HEK293 (cell line): ENCODE measurements at regions not wholly inside any gene's neighbourhood (a gene's known extent, or its start where the extent isn't known, plus 50 kb on each side); places are given as distances from the start of the nearest gene placed in this dataset.

Source experiments
- CTCF ChIA-PET: fragments of 350-600 bp; formaldehyde crosslinking; extraction: SDS; loops from one replicate; lab custom pipeline; 2021; ENCODE audit warnings: antibody characterized with exemption; lab: Yijun Ruan, JAX
- POLR2A ChIA-PET: fragments of 300-600 bp; formaldehyde crosslinking; extraction: SDS; loops from one replicate; lab custom pipeline; 2020; ENCODE audit warnings: antibody characterized with exemption, inconsistent platforms; lab: Yijun Ruan, JAX
- H3K27ac ChIP-seq: fragments of 200-500 bp; sonication (Bioruptor generic); 2 replicates; pipeline ENCODE4 v1.5.1; 2014; ENCODE audit warnings: low read depth, low read length, control low read depth, inconsistent platforms; ENCODE audit errors: extremely low read depth
- H3K36me3 ChIP-seq, 2 experiments: fragments of 200-500 bp in 1 of 2; sonication (Bioruptor generic) in 1 of 2; 1 replicate in 1 of 2; 2 replicates in 1 of 2; pipeline ENCODE4 v1.5.1; 2014 to 2017; ENCODE audit warnings: inconsistent platforms in 2 of 2, low read length in 2 of 2; ENCODE audit not compliant: control insufficient read depth in 2 of 2, insufficient read depth in 1 of 2
- H3K4me1 ChIP-seq: fragments of 200-500 bp; sonication (Bioruptor generic); 2 replicates; pipeline ENCODE4 v1.5.1; 2014; ENCODE audit warnings: mild to moderate bottlenecking, low read length, inconsistent platforms; ENCODE audit not compliant: control insufficient read depth, insufficient read depth
- H3K4me3 ChIP-seq: 2 replicates; pipeline ENCODE4 v1.5.1; 2011; ENCODE audit warnings: low read depth, mild to moderate bottlenecking, control low read depth, low read length, moderate library complexity
- H3K9me3 ChIP-seq: fragments of 200-500 bp; sonication (Bioruptor generic); 2 replicates; pipeline ENCODE4 v1.5.1; 2014; ENCODE audit warnings: low read depth, low read length, inconsistent platforms; ENCODE audit not compliant: control insufficient read depth, insufficient read depth
- FEZF1 ChIP-seq: fragments of 450-650 bp; formaldehyde crosslinking; IDR thresholded peaks from 2 replicates; pipeline ENCODE4 v1.5.1; 2016; ENCODE audit warnings: missing biosample characterization, missing genetic modification characterization
- HOXC10 ChIP-seq: sonication (generic); formaldehyde crosslinking; IDR thresholded peaks from 2 replicates; pipeline ENCODE4 v1.8.1; 2023; ENCODE audit warnings: mild to moderate bottlenecking, missing genetic modification reagents
- MZF1 ChIP-seq: fragments of 450-650 bp; formaldehyde crosslinking; IDR thresholded peaks from 2 replicates; pipeline ENCODE4 v1.5.1; 2017; ENCODE audit warnings: missing biosample characterization, missing genetic modification characterization, borderline replicate concordance
- OSR2 ChIP-seq: fragments of 450-650 bp; formaldehyde crosslinking; IDR thresholded peaks from 2 replicates; pipeline ENCODE4 v1.5.1; 2016; ENCODE audit warnings: missing biosample characterization, missing genetic modification characterization
- RBAK ChIP-seq: fragments of 450-650 bp; formaldehyde crosslinking; IDR thresholded peaks from 2 replicates; pipeline ENCODE4 v1.5.1; 2016; ENCODE audit warnings: missing biosample characterization, missing genetic modification characterization
- ZEB2 ChIP-seq: fragments of 450-650 bp; formaldehyde crosslinking; IDR thresholded peaks from 2 replicates; pipeline ENCODE4 v1.5.1; 2016; ENCODE audit warnings: missing biosample characterization, missing genetic modification characterization
- ZNF140 ChIP-seq: fragments of 450-650 bp; formaldehyde crosslinking; IDR thresholded peaks from 2 replicates; pipeline ENCODE4 v1.5.1; 2016; ENCODE audit warnings: missing biosample characterization, missing genetic modification characterization
- ZNF266 ChIP-seq: fragments of 450-650 bp; formaldehyde crosslinking; IDR thresholded peaks from 2 replicates; pipeline ENCODE4 v1.5.1; 2016; ENCODE audit warnings: missing biosample characterization, missing genetic modification characterization, low read depth
- ZNF350 ChIP-seq: fragments of 450-650 bp; formaldehyde crosslinking; IDR thresholded peaks from 2 replicates; pipeline ENCODE4 v1.5.0; 2017; ENCODE audit warnings: missing biosample characterization, mild to moderate bottlenecking, missing genetic modification characterization
- ZNF37A ChIP-seq: fragments of 450-650 bp; IDR thresholded peaks from 2 replicates; pipeline ENCODE4 v1.5.1; 2018; ENCODE audit warnings: missing biosample characterization, missing genetic modification characterization
- ZNF48 ChIP-seq: fragments of 450-650 bp; formaldehyde crosslinking; IDR thresholded peaks from 2 replicates; pipeline ENCODE4 v1.5.1; 2016; ENCODE audit warnings: missing biosample characterization, missing genetic modification characterization
- ZNF558 ChIP-seq: fragments of 450-650 bp; formaldehyde crosslinking; IDR thresholded peaks from 2 replicates; pipeline ENCODE4 v1.5.1; 2016; ENCODE audit warnings: missing biosample characterization, missing genetic modification characterization
- TF ChIP-seq, protein P1 (sequence below): fragments of 450-650 bp; formaldehyde crosslinking; IDR thresholded peaks from 2 replicates; pipeline ENCODE4 v1.5.1; 2016; ENCODE audit warnings: missing biosample characterization, missing genetic modification characterization
- TF ChIP-seq, protein P2 (sequence below): fragments of 450-650 bp; formaldehyde crosslinking; IDR thresholded peaks from 2 replicates; pipeline ENCODE4 v1.5.1; 2017; ENCODE audit warnings: missing biosample characterization, missing genetic modification characterization
- TF ChIP-seq, protein P3 (sequence below): fragments of 450-650 bp; formaldehyde crosslinking; IDR thresholded peaks from 2 replicates; pipeline ENCODE4 v1.5.1; 2017; ENCODE audit warnings: missing biosample characterization, missing genetic modification characterization
- TF ChIP-seq, protein P4 (sequence below): fragments of 450-650 bp; IDR thresholded peaks from 2 replicates; pipeline ENCODE4 v1.5.1; 2018; ENCODE audit warnings: missing biosample characterization, mild to moderate bottlenecking, missing genetic modification characterization
- TF ChIP-seq, protein P5 (sequence below): fragments of 450-650 bp; formaldehyde crosslinking; optimal IDR thresholded peaks from 2 replicates; pipeline ENCODE3; 2016; ENCODE audit warnings: missing biosample characterization, mild to moderate bottlenecking, missing genetic modification characterization
- TF ChIP-seq, protein P6 (sequence below): fragments of 450-650 bp; formaldehyde crosslinking; IDR thresholded peaks from 2 replicates; pipeline ENCODE4 v1.5.1; 2016; ENCODE audit warnings: missing biosample characterization, missing genetic modification characterization, borderline replicate concordance
- TF ChIP-seq, protein P7 (sequence below): fragments of 450-650 bp; formaldehyde crosslinking; IDR thresholded peaks from 2 replicates; pipeline ENCODE4 v1.5.1; 2016; ENCODE audit warnings: missing biosample characterization, missing genetic modification characterization

DNA sequence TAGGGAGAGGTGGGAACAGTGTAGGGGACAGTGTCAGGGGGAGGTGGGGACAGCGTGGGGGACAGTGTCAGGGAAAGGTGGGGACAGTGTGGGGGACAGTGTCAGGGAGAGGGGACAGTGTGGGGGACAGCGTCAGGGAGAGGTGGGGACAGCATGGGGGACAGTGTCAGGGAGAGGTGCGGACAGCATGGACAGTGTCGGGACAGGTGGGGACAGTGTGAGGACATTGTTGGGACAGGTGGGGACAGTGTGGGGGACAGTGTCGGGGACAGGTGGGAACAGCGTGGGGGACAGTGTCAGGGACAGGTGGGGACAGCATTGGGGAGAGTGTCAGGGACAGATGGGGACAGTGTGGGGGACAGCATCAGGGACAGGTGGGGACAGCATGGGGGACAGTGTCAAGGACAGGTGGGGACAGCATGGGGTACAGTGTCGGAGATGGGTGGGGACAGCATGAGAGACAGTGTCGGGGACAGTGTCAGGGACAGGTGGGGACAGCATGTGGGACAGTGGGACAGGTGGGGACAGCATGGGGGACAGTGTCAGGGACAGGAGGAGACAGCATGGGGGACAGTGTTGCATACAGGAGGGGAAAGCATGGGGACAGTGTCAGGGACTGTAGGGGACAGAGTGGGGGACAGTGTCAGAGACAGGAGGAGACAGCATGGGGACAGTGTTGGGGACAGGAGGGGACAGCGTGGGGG is 139.0 kb downstream of the TMEM121 start (continued):
- TF ChIP-seq, protein P1, sequence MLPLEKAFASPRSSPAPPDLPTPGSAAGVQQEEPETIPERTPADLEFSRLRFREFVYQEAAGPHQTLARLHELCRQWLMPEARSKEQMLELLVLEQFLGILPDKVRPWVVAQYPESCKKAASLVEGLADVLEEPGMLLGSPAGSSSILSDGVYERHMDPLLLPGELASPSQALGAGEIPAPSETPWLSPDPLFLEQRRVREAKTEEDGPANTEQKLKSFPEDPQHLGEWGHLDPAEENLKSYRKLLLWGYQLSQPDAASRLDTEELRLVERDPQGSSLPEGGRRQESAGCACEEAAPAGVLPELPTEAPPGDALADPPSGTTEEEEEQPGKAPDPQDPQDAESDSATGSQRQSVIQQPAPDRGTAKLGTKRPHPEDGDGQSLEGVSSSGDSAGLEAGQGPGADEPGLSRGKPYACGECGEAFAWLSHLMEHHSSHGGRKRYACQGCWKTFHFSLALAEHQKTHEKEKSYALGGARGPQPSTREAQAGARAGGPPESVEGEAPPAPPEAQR (tag by site-specific recombination): no peak
- no peak for TF ChIP-seq ZNF558
- TF ChIP-seq, protein P2, sequence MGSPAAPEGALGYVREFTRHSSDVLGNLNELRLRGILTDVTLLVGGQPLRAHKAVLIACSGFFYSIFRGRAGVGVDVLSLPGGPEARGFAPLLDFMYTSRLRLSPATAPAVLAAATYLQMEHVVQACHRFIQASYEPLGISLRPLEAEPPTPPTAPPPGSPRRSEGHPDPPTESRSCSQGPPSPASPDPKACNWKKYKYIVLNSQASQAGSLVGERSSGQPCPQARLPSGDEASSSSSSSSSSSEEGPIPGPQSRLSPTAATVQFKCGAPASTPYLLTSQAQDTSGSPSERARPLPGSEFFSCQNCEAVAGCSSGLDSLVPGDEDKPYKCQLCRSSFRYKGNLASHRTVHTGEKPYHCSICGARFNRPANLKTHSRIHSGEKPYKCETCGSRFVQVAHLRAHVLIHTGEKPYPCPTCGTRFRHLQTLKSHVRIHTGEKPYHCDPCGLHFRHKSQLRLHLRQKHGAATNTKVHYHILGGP (tag by site-specific recombination): no peak
- no peak for TF ChIP-seq ZEB2 (tag by site-specific recombination)
- TF ChIP-seq ZNF350 (tag by site-specific recombination): no peak
- TF ChIP-seq ZNF266: no peak
- TF ChIP-seq, protein P3, sequence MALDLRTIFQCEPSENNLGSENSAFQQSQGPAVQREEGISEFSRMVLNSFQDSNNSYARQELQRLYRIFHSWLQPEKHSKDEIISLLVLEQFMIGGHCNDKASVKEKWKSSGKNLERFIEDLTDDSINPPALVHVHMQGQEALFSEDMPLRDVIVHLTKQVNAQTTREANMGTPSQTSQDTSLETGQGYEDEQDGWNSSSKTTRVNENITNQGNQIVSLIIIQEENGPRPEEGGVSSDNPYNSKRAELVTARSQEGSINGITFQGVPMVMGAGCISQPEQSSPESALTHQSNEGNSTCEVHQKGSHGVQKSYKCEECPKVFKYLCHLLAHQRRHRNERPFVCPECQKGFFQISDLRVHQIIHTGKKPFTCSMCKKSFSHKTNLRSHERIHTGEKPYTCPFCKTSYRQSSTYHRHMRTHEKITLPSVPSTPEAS (tag by site-specific recombination): no peak
- no peak for TF ChIP-seq RBAK (tag by site-specific recombination)
- TF ChIP-seq, protein P4, sequence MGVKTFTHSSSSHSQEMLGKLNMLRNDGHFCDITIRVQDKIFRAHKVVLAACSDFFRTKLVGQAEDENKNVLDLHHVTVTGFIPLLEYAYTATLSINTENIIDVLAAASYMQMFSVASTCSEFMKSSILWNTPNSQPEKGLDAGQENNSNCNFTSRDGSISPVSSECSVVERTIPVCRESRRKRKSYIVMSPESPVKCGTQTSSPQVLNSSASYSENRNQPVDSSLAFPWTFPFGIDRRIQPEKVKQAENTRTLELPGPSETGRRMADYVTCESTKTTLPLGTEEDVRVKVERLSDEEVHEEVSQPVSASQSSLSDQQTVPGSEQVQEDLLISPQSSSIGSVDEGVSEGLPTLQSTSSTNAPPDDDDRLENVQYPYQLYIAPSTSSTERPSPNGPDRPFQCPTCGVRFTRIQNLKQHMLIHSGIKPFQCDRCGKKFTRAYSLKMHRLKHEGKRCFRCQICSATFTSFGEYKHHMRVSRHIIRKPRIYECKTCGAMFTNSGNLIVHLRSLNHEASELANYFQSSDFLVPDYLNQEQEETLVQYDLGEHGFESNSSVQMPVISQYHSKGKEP (tag by site-specific recombination): no peak
- TF ChIP-seq, protein P5, sequence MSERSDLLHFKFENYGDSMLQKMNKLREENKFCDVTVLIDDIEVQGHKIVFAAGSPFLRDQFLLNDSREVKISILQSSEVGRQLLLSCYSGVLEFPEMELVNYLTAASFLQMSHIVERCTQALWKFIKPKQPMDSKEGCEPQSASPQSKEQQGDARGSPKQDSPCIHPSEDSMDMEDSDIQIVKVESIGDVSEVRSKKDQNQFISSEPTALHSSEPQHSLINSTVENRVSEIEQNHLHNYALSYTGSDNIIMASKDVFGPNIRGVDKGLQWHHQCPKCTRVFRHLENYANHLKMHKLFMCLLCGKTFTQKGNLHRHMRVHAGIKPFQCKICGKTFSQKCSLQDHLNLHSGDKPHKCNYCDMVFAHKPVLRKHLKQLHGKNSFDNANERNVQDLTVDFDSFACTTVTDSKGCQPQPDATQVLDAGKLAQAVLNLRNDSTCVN (tag by site-specific recombination): no peak
- no peak for TF ChIP-seq FEZF1 (tag by site-specific recombination)
- TF ChIP-seq OSR2 (tag by site-specific recombination): no peak
- TF ChIP-seq, all 188 proteins: peak for 0

DNA sequence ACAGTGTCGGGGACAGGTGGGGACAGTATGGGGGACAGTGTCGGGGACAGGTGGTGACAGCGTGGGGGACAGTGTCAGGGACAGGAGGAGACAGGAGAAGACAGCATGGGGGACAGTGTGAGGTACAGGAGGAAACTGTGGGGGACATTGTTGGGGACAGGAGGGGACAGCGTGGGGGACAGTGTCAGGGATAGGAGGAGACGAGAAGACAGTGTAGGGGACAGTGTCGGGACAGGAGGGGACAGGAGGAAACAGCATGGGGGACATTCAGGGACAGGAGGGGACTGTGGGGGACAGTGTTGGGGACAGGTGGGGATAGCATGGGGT is 139.5 kb downstream of the TMEM121 start:
- Histone ChIP-seq H3K36me3 (no peaks in the 10 kb centered on the region), H3K4me3 (no peak overlapping the region), H3K4me1 (no peaks in the 10 kb centered on the region), H3K9me3 (no peaks in the 10 kb centered on the region), H3K27ac (no peak overlapping the region)
- TF ChIP-seq HOXC10: no peak
- no peak for TF ChIP-seq ZNF37A (tag by site-specific recombination)
- ChIA-PET POLR2A (no interaction called here), CTCF (no interaction called here)

DNA sequence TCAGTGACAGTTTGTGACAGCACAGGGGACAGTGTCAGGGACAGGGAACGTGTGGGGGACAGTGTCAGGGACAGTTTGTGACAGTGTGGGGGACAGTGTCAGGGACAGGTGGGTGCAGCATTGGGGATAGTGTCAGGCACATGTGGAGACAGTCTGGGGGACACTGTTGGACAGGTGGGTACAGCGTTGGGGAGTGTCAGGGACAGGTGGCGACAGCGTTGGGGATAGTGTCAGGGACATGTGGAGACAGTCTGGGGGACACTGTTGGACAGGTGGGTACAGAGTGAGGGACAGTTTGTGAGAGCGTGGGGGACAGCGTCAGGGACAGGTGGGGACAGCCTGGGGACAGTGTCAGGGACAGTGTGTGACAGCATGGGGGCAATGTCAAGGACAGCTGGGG is 140.0 kb downstream of the TMEM121 start:
- Histone ChIP-seq H3K4me3 (no peak overlapping the region), H3K4me1 (no peaks in the 10 kb centered on the region), H3K36me3 (no peaks in the 10 kb centered on the region), H3K9me3 (no peaks in the 10 kb centered on the region), H3K27ac (no peak overlapping the region)
- ChIA-PET CTCF (no interaction called here), POLR2A (no interaction called here)
- TF ChIP-seq MZF1 (no peak), ZNF140 (tag by site-specific recombination) (no peak), ZNF48 (tag by site-specific recombination) (no peak)
- TF ChIP-seq, protein P6, sequence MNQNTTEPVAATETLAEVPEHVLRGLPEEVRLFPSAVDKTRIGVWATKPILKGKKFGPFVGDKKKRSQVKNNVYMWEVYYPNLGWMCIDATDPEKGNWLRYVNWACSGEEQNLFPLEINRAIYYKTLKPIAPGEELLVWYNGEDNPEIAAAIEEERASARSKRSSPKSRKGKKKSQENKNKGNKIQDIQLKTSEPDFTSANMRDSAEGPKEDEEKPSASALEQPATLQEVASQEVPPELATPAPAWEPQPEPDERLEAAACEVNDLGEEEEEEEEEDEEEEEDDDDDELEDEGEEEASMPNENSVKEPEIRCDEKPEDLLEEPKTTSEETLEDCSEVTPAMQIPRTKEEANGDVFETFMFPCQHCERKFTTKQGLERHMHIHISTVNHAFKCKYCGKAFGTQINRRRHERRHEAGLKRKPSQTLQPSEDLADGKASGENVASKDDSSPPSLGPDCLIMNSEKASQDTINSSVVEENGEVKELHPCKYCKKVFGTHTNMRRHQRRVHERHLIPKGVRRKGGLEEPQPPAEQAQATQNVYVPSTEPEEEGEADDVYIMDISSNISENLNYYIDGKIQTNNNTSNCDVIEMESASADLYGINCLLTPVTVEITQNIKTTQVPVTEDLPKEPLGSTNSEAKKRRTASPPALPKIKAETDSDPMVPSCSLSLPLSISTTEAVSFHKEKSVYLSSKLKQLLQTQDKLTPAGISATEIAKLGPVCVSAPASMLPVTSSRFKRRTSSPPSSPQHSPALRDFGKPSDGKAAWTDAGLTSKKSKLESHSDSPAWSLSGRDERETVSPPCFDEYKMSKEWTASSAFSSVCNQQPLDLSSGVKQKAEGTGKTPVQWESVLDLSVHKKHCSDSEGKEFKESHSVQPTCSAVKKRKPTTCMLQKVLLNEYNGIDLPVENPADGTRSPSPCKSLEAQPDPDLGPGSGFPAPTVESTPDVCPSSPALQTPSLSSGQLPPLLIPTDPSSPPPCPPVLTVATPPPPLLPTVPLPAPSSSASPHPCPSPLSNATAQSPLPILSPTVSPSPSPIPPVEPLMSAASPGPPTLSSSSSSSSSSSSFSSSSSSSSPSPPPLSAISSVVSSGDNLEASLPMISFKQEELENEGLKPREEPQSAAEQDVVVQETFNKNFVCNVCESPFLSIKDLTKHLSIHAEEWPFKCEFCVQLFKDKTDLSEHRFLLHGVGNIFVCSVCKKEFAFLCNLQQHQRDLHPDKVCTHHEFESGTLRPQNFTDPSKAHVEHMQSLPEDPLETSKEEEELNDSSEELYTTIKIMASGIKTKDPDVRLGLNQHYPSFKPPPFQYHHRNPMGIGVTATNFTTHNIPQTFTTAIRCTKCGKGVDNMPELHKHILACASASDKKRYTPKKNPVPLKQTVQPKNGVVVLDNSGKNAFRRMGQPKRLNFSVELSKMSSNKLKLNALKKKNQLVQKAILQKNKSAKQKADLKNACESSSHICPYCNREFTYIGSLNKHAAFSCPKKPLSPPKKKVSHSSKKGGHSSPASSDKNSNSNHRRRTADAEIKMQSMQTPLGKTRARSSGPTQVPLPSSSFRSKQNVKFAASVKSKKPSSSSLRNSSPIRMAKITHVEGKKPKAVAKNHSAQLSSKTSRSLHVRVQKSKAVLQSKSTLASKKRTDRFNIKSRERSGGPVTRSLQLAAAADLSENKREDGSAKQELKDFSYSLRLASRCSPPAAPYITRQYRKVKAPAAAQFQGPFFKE (tag by site-specific recombination): no peak
- TF ChIP-seq, protein P7, sequence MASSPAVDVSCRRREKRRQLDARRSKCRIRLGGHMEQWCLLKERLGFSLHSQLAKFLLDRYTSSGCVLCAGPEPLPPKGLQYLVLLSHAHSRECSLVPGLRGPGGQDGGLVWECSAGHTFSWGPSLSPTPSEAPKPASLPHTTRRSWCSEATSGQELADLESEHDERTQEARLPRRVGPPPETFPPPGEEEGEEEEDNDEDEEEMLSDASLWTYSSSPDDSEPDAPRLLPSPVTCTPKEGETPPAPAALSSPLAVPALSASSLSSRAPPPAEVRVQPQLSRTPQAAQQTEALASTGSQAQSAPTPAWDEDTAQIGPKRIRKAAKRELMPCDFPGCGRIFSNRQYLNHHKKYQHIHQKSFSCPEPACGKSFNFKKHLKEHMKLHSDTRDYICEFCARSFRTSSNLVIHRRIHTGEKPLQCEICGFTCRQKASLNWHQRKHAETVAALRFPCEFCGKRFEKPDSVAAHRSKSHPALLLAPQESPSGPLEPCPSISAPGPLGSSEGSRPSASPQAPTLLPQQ (tag by site-specific recombination): no peak
